ENCODE measurements at regions not wholly inside any gene's neighbourhood (a gene's known extent, or its start where the extent isn't known, plus 50 kb on each side); places are given as distances from the start of the nearest gene placed in this dataset.
"Not testable (repeated sequence)": the region's sequence is repeated elsewhere in the genome, so short reads cannot be mapped to it uniquely, and the experiment has no call there.

DNA sequence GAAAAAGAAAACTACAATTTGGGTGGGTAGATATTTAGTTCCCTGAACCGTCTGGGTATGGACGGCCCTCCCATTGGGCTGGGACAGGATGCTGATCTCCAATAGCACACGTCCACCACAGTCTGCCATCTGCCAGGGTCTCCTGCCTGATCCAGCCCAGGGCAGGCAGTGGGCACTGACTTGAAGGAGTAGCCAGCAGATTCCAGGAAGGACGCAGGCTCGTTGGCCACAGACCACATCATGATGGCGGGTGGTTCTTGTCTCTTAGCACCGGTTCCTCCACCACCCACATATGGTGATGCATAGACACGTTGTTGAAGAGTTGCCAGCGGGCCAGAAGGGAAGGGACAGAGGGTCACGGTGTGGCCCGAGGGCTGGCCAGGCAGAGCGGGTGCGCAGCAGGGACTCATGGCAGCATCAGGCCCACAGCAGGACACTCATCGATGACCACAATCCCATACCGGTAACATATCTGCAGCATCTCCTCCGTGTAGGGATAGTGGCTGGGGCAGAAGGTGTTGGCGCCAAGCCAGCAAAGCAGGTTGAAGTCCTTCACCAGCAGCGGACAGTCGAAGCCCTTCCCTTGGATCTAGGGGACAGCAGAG is 155.8 kb upstream of the FAM174A start:
- TF ChIP-seq, protein P1, sequence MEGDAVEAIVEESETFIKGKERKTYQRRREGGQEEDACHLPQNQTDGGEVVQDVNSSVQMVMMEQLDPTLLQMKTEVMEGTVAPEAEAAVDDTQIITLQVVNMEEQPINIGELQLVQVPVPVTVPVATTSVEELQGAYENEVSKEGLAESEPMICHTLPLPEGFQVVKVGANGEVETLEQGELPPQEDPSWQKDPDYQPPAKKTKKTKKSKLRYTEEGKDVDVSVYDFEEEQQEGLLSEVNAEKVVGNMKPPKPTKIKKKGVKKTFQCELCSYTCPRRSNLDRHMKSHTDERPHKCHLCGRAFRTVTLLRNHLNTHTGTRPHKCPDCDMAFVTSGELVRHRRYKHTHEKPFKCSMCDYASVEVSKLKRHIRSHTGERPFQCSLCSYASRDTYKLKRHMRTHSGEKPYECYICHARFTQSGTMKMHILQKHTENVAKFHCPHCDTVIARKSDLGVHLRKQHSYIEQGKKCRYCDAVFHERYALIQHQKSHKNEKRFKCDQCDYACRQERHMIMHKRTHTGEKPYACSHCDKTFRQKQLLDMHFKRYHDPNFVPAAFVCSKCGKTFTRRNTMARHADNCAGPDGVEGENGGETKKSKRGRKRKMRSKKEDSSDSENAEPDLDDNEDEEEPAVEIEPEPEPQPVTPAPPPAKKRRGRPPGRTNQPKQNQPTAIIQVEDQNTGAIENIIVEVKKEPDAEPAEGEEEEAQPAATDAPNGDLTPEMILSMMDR (IDR thresholded peaks at IDR 0.05; ENCODE audit: low read depth, low read length, poor library complexity, severe bottlenecking): not testable (repeated sequence)
- not testable (repeated sequence) for TF ChIP-seq EZH2phosphoT487 (IDR thresholded peaks at IDR 0.05; ENCODE audit: borderline replicate concordance, low read length)
